Parathyroid adenoma (tissue), 2 donors: ENCODE measurements at regions not wholly inside any gene's neighbourhood (a gene's known extent, or its start where the extent isn't known, plus 50 kb on each side); places are given as distances from the start of the nearest gene placed in this dataset.

Source experiments
- H2AFZ ChIP-seq: fragments of 300-600 bp; sonication (generic); one replicate; pipeline ENCODE4 v1.7.0; 2017; ENCODE audit warnings: antibody characterized with exemption, mild to moderate bottlenecking
- H3K27ac ChIP-seq: fragments of 300-600 bp; sonication (generic); one replicate; pipeline ENCODE4 v1.7.0; 2017
- H3K27me3 ChIP-seq: fragments of 300-600 bp; sonication (generic); one replicate; pipeline ENCODE4 v1.7.0; 2017; ENCODE audit warnings: low read length; ENCODE audit not compliant: control insufficient read depth, insufficient read depth
- H3K36me3 ChIP-seq: fragments of 300-600 bp; sonication (generic); one replicate; pipeline ENCODE4 v1.7.0; 2017; ENCODE audit warnings: low read length; ENCODE audit not compliant: control insufficient read depth, insufficient read depth
- H3K4me1 ChIP-seq: fragments of 300-600 bp; sonication (generic); one replicate; pipeline ENCODE4 v1.7.0; 2017; ENCODE audit warnings: control low read depth
- H3K4me2 ChIP-seq: fragments of 300-600 bp; sonication (generic); one replicate; pipeline ENCODE4 v1.7.0; 2017; ENCODE audit warnings: low read length
- H3K4me3 ChIP-seq: fragments of 300-600 bp; sonication (generic); one replicate; pipeline ENCODE4 v1.7.0; 2017; ENCODE audit warnings: low read depth, low read length
- H3K79me2 ChIP-seq: fragments of 300-600 bp; sonication (generic); one replicate; pipeline ENCODE4 v1.7.0; 2017; ENCODE audit warnings: control low read depth
- H3K9ac ChIP-seq: fragments of 300-600 bp; sonication (generic); one replicate; pipeline ENCODE4 v1.7.0; 2017; ENCODE audit warnings: mild to moderate bottlenecking
- H3K9me3 ChIP-seq: fragments of 300-600 bp; sonication (generic); one replicate; pipeline ENCODE4 v1.7.0; 2017; ENCODE audit warnings: low read length; ENCODE audit not compliant: control insufficient read depth
- TF ChIP-seq, protein P1 (sequence below): fragments of 300-600 bp; sonication (generic); IDR thresholded peaks from one replicate; pipeline ENCODE4 v1.7.0; 2017; ENCODE audit warnings: antibody characterized with exemption, mild to moderate bottlenecking
- donor health status: primary hyperparathyroidism.

- Histone ChIP-seq H3K27ac (no peak overlapping the region), H3K4me3 (no peak overlapping the region), H3K36me3 (no peaks in the 10 kb centered on the region), H2AFZ (no peak overlapping the region), H3K4me2 (no peak overlapping the region), H3K79me2 (no peaks in the 10 kb centered on the region), H3K4me1 (no peaks in the 10 kb centered on the region), H3K9ac (no peak overlapping the region), H3K27me3 (no peaks in the 10 kb centered on the region), H3K9me3 (no peaks in the 10 kb centered on the region)
- TF ChIP-seq, protein P1, sequence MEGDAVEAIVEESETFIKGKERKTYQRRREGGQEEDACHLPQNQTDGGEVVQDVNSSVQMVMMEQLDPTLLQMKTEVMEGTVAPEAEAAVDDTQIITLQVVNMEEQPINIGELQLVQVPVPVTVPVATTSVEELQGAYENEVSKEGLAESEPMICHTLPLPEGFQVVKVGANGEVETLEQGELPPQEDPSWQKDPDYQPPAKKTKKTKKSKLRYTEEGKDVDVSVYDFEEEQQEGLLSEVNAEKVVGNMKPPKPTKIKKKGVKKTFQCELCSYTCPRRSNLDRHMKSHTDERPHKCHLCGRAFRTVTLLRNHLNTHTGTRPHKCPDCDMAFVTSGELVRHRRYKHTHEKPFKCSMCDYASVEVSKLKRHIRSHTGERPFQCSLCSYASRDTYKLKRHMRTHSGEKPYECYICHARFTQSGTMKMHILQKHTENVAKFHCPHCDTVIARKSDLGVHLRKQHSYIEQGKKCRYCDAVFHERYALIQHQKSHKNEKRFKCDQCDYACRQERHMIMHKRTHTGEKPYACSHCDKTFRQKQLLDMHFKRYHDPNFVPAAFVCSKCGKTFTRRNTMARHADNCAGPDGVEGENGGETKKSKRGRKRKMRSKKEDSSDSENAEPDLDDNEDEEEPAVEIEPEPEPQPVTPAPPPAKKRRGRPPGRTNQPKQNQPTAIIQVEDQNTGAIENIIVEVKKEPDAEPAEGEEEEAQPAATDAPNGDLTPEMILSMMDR, result no peak
These were observed 361.7 kb downstream of the SNAPC1 start for GRCh38 chr14:62123961-62124360.

DNA sequence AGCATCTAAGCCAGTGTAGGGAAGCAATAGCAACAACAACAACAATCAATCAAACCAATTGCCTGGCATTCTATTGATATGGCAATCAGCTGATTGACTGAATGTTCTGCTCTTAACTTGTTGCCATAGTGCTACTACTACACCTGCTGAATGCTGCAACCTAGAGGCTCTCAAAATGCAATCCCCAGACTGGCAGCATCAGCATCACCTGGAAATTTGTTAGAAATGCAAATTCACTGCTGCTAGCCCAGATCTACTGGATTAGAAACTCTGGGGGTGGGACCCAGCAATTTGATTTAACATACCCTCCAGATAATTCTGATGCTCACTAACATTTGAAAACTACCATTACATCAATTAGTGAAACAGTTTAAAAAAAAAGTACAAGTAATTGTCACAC, 363.6 kb downstream of the SNAPC1 start:
- no peak overlapping the region for H3K4me3 ChIP-seq
- H3K9me3 ChIP-seq, result no peaks in the 10 kb centered on the region
- H3K4me2 ChIP-seq, result no peak overlapping the region
- no peaks in the 10 kb centered on the region for H3K4me1 ChIP-seq
- H2AFZ ChIP-seq, result no peak overlapping the region
- H3K79me2 ChIP-seq, result no peaks in the 10 kb centered on the region
- no peaks in the 10 kb centered on the region for H3K36me3 ChIP-seq
- H3K27ac ChIP-seq, result no peak overlapping the region
- no peak overlapping the region for H3K9ac ChIP-seq
- H3K27me3 ChIP-seq, result peaks cover 3% of the 10 kb centered on the region
- TF ChIP-seq, protein P1, result no peak

DNA sequence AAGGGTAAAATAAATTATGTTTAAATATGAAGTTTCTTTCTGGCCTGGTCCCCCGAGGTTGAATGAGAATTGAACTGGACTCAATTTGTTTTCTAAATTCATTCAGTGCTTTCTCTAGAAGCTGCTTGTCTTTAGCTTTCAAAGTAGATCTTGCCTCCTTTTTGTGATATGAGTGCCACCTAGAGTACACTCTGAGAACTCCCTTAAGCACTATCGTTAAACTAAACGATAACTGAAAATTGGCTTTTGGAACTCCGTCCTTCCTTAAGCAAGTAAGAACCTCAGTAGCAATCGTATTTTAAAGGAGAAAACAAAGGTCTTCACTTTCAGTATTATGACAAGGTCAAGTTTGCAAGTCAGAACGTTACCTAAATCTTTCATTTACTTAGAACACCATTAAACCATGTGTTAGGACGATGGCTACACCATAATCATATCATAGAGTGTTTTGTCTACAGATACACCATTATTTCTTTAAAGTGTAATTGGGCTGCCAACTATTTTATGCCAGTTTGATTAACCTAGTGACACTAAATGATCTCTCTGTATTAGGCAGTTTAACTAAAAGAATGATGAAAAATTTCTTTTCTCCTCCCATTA, 364.8 kb downstream of the SNAPC1 start:
- Histone ChIP-seq H3K9ac (no peak overlapping the region), H3K4me2 (no peak overlapping the region), H3K4me1 (no peaks in the 10 kb centered on the region), H2AFZ (no peak overlapping the region), H3K4me3 (no peak overlapping the region), H3K79me2 (no peaks in the 10 kb centered on the region), H3K27me3 (peaks cover 3% of the 10 kb centered on the region), H3K9me3 (no peaks in the 10 kb centered on the region), H3K27ac (no peak overlapping the region), H3K36me3 (no peaks in the 10 kb centered on the region)
- TF ChIP-seq, protein P1, result peak; percentile 69

DNA sequence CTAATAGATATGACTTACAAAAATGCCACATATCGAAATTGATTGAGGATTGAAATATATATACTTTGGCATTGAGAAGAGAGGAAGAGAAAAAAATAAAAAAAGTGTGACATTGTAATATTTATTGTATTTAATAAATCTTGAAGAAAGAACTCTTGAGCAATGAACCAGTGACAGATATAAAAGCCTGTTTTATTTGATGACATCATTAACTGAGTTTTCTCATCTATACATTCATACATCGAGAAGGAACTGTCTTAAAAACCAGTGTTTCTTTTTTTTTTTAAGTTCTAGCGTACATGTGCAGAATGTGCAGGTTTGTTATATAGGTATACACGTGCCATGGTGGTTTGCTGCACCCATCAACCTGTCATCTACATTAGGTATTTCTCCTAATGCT, 368.2 kb downstream of the SNAPC1 start:
- Histone ChIP-seq H3K27me3 (peaks cover 3% of the 10 kb centered on the region), H3K4me2 (no peak overlapping the region), H3K27ac (no peak overlapping the region), H3K36me3 (no peaks in the 10 kb centered on the region), H3K79me2 (no peaks in the 10 kb centered on the region), H3K9me3 (no peaks in the 10 kb centered on the region), H3K9ac (no peak overlapping the region), H3K4me1 (no peaks in the 10 kb centered on the region), H3K4me3 (no peak overlapping the region), H2AFZ (no peak overlapping the region)
- TF ChIP-seq, protein P1, result no peak
